ENCODE measurements at regions not wholly inside any gene's neighbourhood (a gene's known extent, or its start where the extent isn't known, plus 50 kb on each side); places are given as distances from the start of the nearest gene placed in this dataset.

DNA sequence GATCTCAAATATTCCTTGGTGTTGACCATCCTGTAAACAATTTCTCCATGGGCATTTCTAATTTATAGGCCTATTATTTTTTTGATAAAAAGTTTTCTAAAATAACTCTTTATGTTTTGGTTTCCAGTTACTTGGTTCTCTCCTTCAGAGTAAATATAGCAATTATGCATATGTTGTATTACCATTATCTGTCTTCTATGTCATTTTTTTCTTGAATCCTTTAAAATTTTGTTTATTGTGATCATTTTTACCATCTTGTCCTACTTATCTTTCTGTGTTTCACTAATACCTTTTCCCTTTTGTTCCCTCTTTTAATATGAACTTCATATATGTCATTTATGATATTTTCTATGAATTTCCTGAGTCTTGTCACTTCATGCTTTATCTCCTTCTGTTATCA, 341.1 kb downstream of the PDCD6IP start:
- no peak for DNase-seq (ENCODE audit: extremely low spot score)
- no peak for TF ChIP-seq CTCF (IDR thresholded peaks at IDR 0.05; ENCODE audit: control extremely low read depth, extremely low read depth, low read depth, missing control alignments)
- POLR2A ChIA-PET = no interaction called here
- CTCF ChIA-PET = no interaction called here

DNA sequence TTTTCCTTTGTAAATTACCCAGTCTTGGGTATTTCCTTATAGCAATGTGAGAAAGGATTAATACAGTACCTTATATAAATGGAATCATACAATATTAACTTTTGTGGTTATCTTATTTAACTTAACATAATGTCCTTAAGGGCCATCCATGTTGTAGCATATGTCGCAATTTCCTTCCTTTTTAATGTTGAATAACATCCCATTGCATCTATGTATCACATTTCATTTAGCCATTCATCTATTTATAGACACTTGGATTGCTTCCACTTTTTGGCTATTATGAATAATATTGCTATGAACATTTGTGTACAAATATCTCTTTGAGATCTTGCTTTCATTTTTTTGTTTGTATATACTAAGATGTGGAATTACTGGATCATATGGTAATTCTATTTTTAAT, 342.2 kb downstream of the PDCD6IP start:
- ChIA-PET POLR2A (no interaction called here), CTCF (no interaction called here)
- TF ChIP-seq CTCF (IDR thresholded peaks at IDR 0.05; ENCODE audit: control extremely low read depth, extremely low read depth, low read depth, missing control alignments) = no peak
- DNase-seq (ENCODE audit: extremely low spot score) = no peak

DNA sequence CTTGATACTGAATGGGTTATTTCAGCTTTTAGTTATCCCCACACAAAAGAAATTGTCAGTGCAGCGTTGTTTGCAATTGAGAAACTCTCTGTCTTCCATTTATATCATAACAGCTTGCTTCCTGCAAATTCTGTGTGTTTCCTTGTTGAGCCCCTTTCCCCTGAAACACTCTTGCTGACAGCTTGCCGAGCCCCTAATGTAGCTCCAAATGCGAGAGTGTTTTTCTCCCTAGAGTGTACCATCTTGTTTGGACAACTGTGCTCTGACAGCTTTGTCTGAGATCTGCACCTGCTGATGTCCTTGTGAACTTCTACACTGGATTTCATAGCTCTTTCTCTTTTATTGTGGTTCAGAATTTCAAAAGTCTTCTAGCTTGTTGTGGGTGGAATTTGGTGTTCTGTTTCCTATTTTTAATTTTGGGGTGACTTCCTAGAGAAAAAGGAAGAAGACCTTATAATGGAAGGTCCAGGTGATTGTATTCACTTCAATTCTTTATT, 343.5 kb downstream of the PDCD6IP start:
- no peak for DNase-seq (ENCODE audit: extremely low spot score)
- ChIA-PET POLR2A (no interaction called here), CTCF (interaction anchor here (1.0 kb wide), 1 partner anchor 32 kb away, joined by 4 read pairs; no protein-coding TSS in a partner anchor)
- TF ChIP-seq CTCF (IDR thresholded peaks at IDR 0.05; ENCODE audit: control extremely low read depth, extremely low read depth, low read depth, missing control alignments) = no peak

DNA sequence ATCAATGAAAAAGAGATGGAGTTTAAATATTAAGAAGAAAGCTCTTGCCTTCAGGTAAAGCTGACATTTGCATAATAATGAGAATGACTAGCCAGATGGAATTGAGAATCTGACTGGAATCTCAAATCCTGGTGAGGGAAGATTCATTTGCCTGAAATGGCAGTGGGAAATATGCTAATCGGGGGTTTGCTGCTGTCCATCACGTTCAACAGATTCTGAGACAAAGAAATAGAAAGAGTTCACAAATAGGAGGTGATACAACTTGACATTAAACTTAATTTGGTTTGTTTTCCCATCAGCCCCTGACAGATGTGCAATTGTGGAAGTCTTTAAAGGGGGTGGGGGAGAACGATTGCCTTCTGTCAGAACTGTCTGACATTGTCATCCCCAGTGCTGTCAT, 347.4 kb downstream of the PDCD6IP start:
- ChIA-PET CTCF (no interaction called here), POLR2A (no interaction called here)
- no peak for TF ChIP-seq CTCF (IDR thresholded peaks at IDR 0.05; ENCODE audit: control extremely low read depth, extremely low read depth, low read depth, missing control alignments)
- no peak for DNase-seq (ENCODE audit: extremely low spot score)

DNA sequence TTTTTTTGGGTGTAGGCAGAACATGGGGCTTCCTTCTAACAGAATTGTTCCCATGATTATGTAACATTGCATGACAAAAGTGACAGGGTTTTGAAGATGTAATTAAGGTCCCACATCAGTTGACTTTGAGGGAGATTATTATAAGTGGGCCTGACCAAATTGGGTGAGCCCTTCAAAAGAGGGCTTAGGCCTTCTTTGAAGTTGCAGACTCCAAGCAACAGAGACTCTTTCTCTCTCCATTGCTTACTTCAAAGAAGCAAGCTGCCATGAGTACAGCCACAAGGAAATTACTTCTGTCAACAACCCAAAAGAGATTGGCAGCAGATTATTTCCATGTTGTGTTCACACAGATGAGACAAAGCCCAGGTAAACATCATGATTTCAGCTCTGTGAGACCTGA, 348.2 kb downstream of the PDCD6IP start:
- no peak for TF ChIP-seq CTCF (IDR thresholded peaks at IDR 0.05; ENCODE audit: control extremely low read depth, extremely low read depth, low read depth, missing control alignments)
- DNase-seq (ENCODE audit: extremely low spot score) = no peak
- CTCF ChIA-PET = no interaction called here
- POLR2A ChIA-PET = no interaction called here

GRCh38 chr3:34150992-34151391, 352.6 kb downstream of the PDCD6IP start:
- no peak for DNase-seq (ENCODE audit: extremely low spot score)
- ChIA-PET POLR2A (no interaction called here), CTCF (interaction anchor here (1.2 to 1.5 kb wide), 3 partner anchors 10 to 50 kb away, joined by 3 to 4 read pairs (median 4); no protein-coding TSS in a partner anchor)
- TF ChIP-seq CTCF (IDR thresholded peaks at IDR 0.05; ENCODE audit: control extremely low read depth, extremely low read depth, low read depth, missing control alignments) = no peak

GRCh38 chr3:34152656-34153055, 354.2 kb downstream of the PDCD6IP start:
- CTCF ChIA-PET = interaction anchor here (1.0 kb wide), 1 partner anchor 11 kb away, joined by 3 read pairs; no protein-coding TSS in a partner anchor
- DNase-seq (ENCODE audit: extremely low spot score) = no peak
- POLR2A ChIA-PET = no interaction called here
- no peak for TF ChIP-seq CTCF (IDR thresholded peaks at IDR 0.05; ENCODE audit: control extremely low read depth, extremely low read depth, low read depth, missing control alignments)
